HEK293 (cell line): ENCODE measurements at regions not wholly inside any gene's neighbourhood (a gene's known extent, or its start where the extent isn't known, plus 50 kb on each side); places are given as distances from the start of the nearest gene placed in this dataset.

Experiments used
- CTCF ChIA-PET: fragments of 350-600 bp; formaldehyde crosslinking; extraction: SDS; loops from one replicate; lab custom pipeline; 2021; ENCODE audit warnings: antibody characterized with exemption; lab: Yijun Ruan, JAX
- POLR2A ChIA-PET: fragments of 300-600 bp; formaldehyde crosslinking; extraction: SDS; loops from one replicate; lab custom pipeline; 2020; ENCODE audit warnings: antibody characterized with exemption, inconsistent platforms; lab: Yijun Ruan, JAX
- H3K27ac ChIP-seq: fragments of 200-500 bp; sonication (Bioruptor generic); 2 replicates; pipeline ENCODE4 v1.5.1; 2014; ENCODE audit warnings: low read depth, low read length, control low read depth, inconsistent platforms; ENCODE audit errors: extremely low read depth
- H3K36me3 ChIP-seq, 2 experiments: fragments of 200-500 bp in 1 of 2; sonication (Bioruptor generic) in 1 of 2; 1 replicate in 1 of 2; 2 replicates in 1 of 2; pipeline ENCODE4 v1.5.1; 2014 to 2017; ENCODE audit warnings: inconsistent platforms in 2 of 2, low read length in 2 of 2; ENCODE audit not compliant: control insufficient read depth in 2 of 2, insufficient read depth in 1 of 2
- H3K4me1 ChIP-seq: fragments of 200-500 bp; sonication (Bioruptor generic); 2 replicates; pipeline ENCODE4 v1.5.1; 2014; ENCODE audit warnings: mild to moderate bottlenecking, low read length, inconsistent platforms; ENCODE audit not compliant: control insufficient read depth, insufficient read depth
- H3K4me3 ChIP-seq: 2 replicates; pipeline ENCODE4 v1.5.1; 2011; ENCODE audit warnings: low read depth, mild to moderate bottlenecking, control low read depth, low read length, moderate library complexity
- H3K9me3 ChIP-seq: fragments of 200-500 bp; sonication (Bioruptor generic); 2 replicates; pipeline ENCODE4 v1.5.1; 2014; ENCODE audit warnings: low read depth, low read length, inconsistent platforms; ENCODE audit not compliant: control insufficient read depth, insufficient read depth
- BCL6B ChIP-seq: fragments of 450-650 bp; formaldehyde crosslinking; IDR thresholded peaks from 2 replicates; pipeline ENCODE4 v1.5.1; 2017; ENCODE audit warnings: missing biosample characterization, missing genetic modification characterization
- HOXA7 ChIP-seq: sonication (generic); formaldehyde crosslinking; IDR thresholded peaks from 2 replicates; pipeline ENCODE4 v1.8.1; 2022; ENCODE audit warnings: missing genetic modification reagents, borderline replicate concordance
- PRDM4 ChIP-seq: fragments of 450-650 bp; formaldehyde crosslinking; IDR thresholded peaks from 2 replicates; pipeline ENCODE4 v1.5.1; 2017; ENCODE audit warnings: missing biosample characterization, missing genetic modification characterization
- ZFP37 ChIP-seq: fragments of 450-650 bp; formaldehyde crosslinking; IDR thresholded peaks from 2 replicates; pipeline ENCODE4 v1.5.1; 2016; ENCODE audit warnings: missing biosample characterization, missing genetic modification characterization
- ZNF132 ChIP-seq: fragments of 450-650 bp; formaldehyde crosslinking; IDR thresholded peaks from 2 replicates; pipeline ENCODE4 v1.5.1; 2017; ENCODE audit warnings: missing biosample characterization, missing genetic modification characterization, borderline replicate concordance
- ZNF155 ChIP-seq: fragments of 450-650 bp; formaldehyde crosslinking; IDR thresholded peaks from 2 replicates; pipeline ENCODE4 v1.5.1; 2016; ENCODE audit warnings: missing biosample characterization, missing genetic modification characterization
- ZNF202 ChIP-seq: fragments of 450-650 bp; formaldehyde crosslinking; IDR thresholded peaks from 2 replicates; pipeline ENCODE4 v1.5.1; 2016; ENCODE audit warnings: missing biosample characterization, missing genetic modification characterization, borderline replicate concordance
- ZNF280D ChIP-seq: fragments of 450-650 bp; formaldehyde crosslinking; IDR thresholded peaks from 2 replicates; pipeline ENCODE4 v1.5.1; 2016; ENCODE audit warnings: missing biosample characterization, missing genetic modification characterization
- ZNF354C ChIP-seq: fragments of 450-650 bp; formaldehyde crosslinking; IDR thresholded peaks from 2 replicates; pipeline ENCODE4 v1.5.1; 2016; ENCODE audit warnings: missing biosample characterization, missing genetic modification characterization, low read depth, borderline replicate concordance
- ZNF560 ChIP-seq: fragments of 450-650 bp; formaldehyde crosslinking; IDR thresholded peaks from 2 replicates; pipeline ENCODE4 v1.5.1; 2017; ENCODE audit warnings: missing biosample characterization, missing genetic modification characterization, borderline replicate concordance
- ZNF654 ChIP-seq: fragments of 450-650 bp; formaldehyde crosslinking; IDR thresholded peaks from 2 replicates; pipeline ENCODE4 v1.5.1; 2016; ENCODE audit warnings: low read depth, missing biosample characterization, missing genetic modification characterization
- ZNF670 ChIP-seq: fragments of 450-650 bp; formaldehyde crosslinking; IDR thresholded peaks from 2 replicates; pipeline ENCODE4 v1.5.1; 2016; ENCODE audit warnings: missing biosample characterization, missing genetic modification characterization, low read depth
- ZNF785 ChIP-seq: fragments of 450-650 bp; formaldehyde crosslinking; IDR thresholded peaks from 2 replicates; pipeline ENCODE4 v1.5.1; 2016; ENCODE audit warnings: missing biosample characterization, missing genetic modification characterization
- TF ChIP-seq, protein P1 (sequence below): fragments of 450-650 bp; formaldehyde crosslinking; IDR thresholded peaks from 2 replicates; pipeline ENCODE4 v1.5.1; 2016; ENCODE audit warnings: missing biosample characterization, missing genetic modification characterization
- TF ChIP-seq, protein P2 (sequence below): fragments of 450-650 bp; formaldehyde crosslinking; IDR thresholded peaks from 2 replicates; pipeline ENCODE4 v1.5.1; 2016; ENCODE audit warnings: missing biosample characterization, missing genetic modification characterization
- TF ChIP-seq, protein P3 (sequence below): fragments of 450-650 bp; formaldehyde crosslinking; IDR thresholded peaks from 2 replicates; pipeline ENCODE4 v1.5.1; 2016; ENCODE audit warnings: missing biosample characterization, missing genetic modification characterization
- TF ChIP-seq, protein P4 (sequence below): fragments of 450-650 bp; formaldehyde crosslinking; IDR thresholded peaks from 2 replicates; pipeline ENCODE4; 2016; ENCODE audit warnings: missing biosample characterization, missing genetic modification characterization
- TF ChIP-seq, protein P5 (sequence below): fragments of 450-650 bp; formaldehyde crosslinking; IDR thresholded peaks from 2 replicates; pipeline ENCODE4 v1.5.1; 2016; ENCODE audit warnings: missing biosample characterization, missing genetic modification characterization

- Histone ChIP-seq H3K27ac (no peak overlapping the region), H3K4me1 (no peaks in the 10 kb centered on the region), H3K9me3 (no peaks in the 10 kb centered on the region), H3K36me3 (no peaks in the 10 kb centered on the region), H3K4me3 (no peak overlapping the region)
- POLR2A ChIA-PET: no interaction called here
- CTCF ChIA-PET: no interaction called here
- TF ChIP-seq PRDM4 (tag by site-specific recombination) (no peak), ZNF654 (tag by site-specific recombination) (no peak), ZNF670 (tag by site-specific recombination) (no peak), ZNF202 (no peak), ZNF560 (no peak), ZNF785 (tag by site-specific recombination) (no peak), ZNF280D (tag by site-specific recombination) (no peak), ZNF354C (tag by site-specific recombination) (no peak), ZNF132 (tag by site-specific recombination) (no peak), BCL6B (tag by site-specific recombination) (no peak), ZNF155 (no peak), HOXA7 (CRISPR knock-in tag) (no peak), ZFP37 (tag by site-specific recombination) (no peak)
- TF ChIP-seq, protein P1, sequence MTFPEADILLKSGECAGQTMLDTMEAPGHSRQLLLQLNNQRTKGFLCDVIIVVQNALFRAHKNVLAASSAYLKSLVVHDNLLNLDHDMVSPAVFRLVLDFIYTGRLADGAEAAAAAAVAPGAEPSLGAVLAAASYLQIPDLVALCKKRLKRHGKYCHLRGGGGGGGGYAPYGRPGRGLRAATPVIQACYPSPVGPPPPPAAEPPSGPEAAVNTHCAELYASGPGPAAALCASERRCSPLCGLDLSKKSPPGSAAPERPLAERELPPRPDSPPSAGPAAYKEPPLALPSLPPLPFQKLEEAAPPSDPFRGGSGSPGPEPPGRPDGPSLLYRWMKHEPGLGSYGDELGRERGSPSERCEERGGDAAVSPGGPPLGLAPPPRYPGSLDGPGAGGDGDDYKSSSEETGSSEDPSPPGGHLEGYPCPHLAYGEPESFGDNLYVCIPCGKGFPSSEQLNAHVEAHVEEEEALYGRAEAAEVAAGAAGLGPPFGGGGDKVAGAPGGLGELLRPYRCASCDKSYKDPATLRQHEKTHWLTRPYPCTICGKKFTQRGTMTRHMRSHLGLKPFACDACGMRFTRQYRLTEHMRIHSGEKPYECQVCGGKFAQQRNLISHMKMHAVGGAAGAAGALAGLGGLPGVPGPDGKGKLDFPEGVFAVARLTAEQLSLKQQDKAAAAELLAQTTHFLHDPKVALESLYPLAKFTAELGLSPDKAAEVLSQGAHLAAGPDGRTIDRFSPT (tag by site-specific recombination): no peak
- TF ChIP-seq, protein P2, sequence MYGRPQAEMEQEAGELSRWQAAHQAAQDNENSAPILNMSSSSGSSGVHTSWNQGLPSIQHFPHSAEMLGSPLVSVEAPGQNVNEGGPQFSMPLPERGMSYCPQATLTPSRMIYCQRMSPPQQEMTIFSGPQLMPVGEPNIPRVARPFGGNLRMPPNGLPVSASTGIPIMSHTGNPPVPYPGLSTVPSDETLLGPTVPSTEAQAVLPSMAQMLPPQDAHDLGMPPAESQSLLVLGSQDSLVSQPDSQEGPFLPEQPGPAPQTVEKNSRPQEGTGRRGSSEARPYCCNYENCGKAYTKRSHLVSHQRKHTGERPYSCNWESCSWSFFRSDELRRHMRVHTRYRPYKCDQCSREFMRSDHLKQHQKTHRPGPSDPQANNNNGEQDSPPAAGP: no peak
- TF ChIP-seq, protein P3, sequence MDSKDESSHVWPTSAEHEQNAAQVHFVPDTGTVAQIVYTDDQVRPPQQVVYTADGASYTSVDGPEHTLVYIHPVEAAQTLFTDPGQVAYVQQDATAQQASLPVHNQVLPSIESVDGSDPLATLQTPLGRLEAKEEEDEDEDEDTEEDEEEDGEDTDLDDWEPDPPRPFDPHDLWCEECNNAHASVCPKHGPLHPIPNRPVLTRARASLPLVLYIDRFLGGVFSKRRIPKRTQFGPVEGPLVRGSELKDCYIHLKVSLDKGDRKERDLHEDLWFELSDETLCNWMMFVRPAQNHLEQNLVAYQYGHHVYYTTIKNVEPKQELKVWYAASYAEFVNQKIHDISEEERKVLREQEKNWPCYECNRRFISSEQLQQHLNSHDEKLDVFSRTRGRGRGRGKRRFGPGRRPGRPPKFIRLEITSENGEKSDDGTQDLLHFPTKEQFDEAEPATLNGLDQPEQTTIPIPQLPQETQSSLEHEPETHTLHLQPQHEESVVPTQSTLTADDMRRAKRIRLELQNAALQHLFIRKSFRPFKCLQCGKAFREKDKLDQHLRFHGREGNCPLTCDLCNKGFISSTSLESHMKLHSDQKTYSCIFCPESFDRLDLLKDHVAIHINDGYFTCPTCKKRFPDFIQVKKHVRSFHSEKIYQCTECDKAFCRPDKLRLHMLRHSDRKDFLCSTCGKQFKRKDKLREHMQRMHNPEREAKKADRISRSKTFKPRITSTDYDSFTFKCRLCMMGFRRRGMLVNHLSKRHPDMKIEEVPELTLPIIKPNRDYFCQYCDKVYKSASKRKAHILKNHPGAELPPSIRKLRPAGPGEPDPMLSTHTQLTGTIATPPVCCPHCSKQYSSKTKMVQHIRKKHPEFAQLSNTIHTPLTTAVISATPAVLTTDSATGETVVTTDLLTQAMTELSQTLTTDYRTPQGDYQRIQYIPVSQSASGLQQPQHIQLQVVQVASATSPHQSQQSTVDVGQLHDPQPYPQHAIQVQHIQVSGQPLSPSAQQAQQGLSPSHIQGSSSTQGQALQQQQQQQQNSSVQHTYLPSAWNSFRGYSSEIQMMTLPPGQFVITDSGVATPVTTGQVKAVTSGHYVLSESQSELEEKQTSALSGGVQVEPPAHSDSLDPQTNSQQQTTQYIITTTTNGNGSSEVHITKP (tag by site-specific recombination): no peak
- TF ChIP-seq, protein P4, sequence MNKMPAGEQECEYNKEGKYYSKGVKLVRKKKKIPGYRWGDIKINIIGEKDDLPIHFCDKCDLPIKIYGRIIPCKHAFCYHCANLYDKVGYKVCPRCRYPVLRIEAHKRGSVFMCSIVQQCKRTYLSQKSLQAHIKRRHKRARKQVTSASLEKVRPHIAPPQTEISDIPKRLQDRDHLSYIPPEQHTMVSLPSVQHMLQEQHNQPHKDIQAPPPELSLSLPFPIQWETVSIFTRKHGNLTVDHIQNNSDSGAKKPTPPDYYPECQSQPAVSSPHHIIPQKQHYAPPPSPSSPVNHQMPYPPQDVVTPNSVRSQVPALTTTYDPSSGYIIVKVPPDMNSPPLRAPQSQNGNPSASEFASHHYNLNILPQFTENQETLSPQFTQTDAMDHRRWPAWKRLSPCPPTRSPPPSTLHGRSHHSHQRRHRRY (tag by site-specific recombination): no peak
- TF ChIP-seq, protein P5, sequence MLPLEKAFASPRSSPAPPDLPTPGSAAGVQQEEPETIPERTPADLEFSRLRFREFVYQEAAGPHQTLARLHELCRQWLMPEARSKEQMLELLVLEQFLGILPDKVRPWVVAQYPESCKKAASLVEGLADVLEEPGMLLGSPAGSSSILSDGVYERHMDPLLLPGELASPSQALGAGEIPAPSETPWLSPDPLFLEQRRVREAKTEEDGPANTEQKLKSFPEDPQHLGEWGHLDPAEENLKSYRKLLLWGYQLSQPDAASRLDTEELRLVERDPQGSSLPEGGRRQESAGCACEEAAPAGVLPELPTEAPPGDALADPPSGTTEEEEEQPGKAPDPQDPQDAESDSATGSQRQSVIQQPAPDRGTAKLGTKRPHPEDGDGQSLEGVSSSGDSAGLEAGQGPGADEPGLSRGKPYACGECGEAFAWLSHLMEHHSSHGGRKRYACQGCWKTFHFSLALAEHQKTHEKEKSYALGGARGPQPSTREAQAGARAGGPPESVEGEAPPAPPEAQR (tag by site-specific recombination): no peak
- TF ChIP-seq, all 188 proteins: peak for 0
These were observed 913.0 kb downstream of the C6orf118 start for GRCh38 chr6:164396071-164397047.
